Hepatocyte (in vitro differentiated cells): ENCODE measurements at regions not wholly inside any gene's neighbourhood (a gene's known extent, or its start where the extent isn't known, plus 50 kb on each side); places are given as distances from the start of the nearest gene placed in this dataset.

Experiments
- DNase-seq: peaks from one replicate; pipeline ENCODE4 v3.0.0-alpha.2; 2016; ENCODE audit warnings: low spot score
- H2AFZ ChIP-seq: fragments of 200-600 bp; sonication (generic); 2 replicates; pipeline ENCODE4 v1.6.0; 2016; ENCODE audit warnings: antibody characterized with exemption, mild to moderate bottlenecking
- H3K27ac ChIP-seq: fragments of 200-600 bp; sonication (generic); 2 replicates; pipeline ENCODE4 v1.5.1; 2016; ENCODE audit warnings: mild to moderate bottlenecking
- H3K27me3 ChIP-seq: fragments of 200-600 bp; sonication (generic); 2 replicates; pipeline ENCODE4 v1.6.1; 2016
- H3K36me3 ChIP-seq: fragments of 200-600 bp; sonication (generic); replicated peaks from 2 replicates; pipeline ENCODE4 v1.5.1; 2016; ENCODE audit warnings: low read depth; ENCODE audit not compliant: insufficient read depth
- H3K4me1 ChIP-seq: fragments of 200-600 bp; sonication (generic); 2 replicates; pipeline ENCODE4 v1.5.1; 2016; ENCODE audit warnings: mild to moderate bottlenecking, moderate library complexity; ENCODE audit not compliant: insufficient read depth
- H3K4me2 ChIP-seq: fragments of 200-600 bp; sonication (generic); 2 replicates; pipeline ENCODE4 v1.6.0; 2016
- H3K4me3 ChIP-seq: fragments of 200-600 bp; sonication (generic); 2 replicates; pipeline ENCODE4 v1.5.1; 2016; ENCODE audit warnings: mild to moderate bottlenecking
- H3K79me2 ChIP-seq: fragments of 200-600 bp; sonication (generic); 2 replicates; pipeline ENCODE4 v1.6.0; 2017; ENCODE audit warnings: mild to moderate bottlenecking
- H3K9me2 ChIP-seq: fragments of 200-600 bp; sonication (generic); replicated peaks from 2 replicates; pipeline ENCODE4 v1.6.0; 2017; ENCODE audit warnings: mild to moderate bottlenecking; ENCODE audit not compliant: insufficient read depth
- H3K9me3 ChIP-seq: fragments of 200-600 bp; sonication (generic); 2 replicates; pipeline ENCODE4 v1.5.1; 2016; ENCODE audit warnings: low read depth, mild to moderate bottlenecking
- H4K20me1 ChIP-seq: fragments of 200-600 bp; sonication (generic); 2 replicates; pipeline ENCODE4 v1.6.0; 2016; ENCODE audit warnings: mild to moderate bottlenecking; ENCODE audit not compliant: insufficient read depth, poor library complexity, severe bottlenecking
- CTCF ChIP-seq: fragments of 200-600 bp; sonication (generic); IDR thresholded peaks from 2 replicates; pipeline ENCODE4 v1.5.1; 2016; ENCODE audit warnings: antibody characterized with exemption, mild to moderate bottlenecking; ENCODE audit not compliant: poor library complexity
- EZH2 ChIP-seq: fragments of 200-600 bp; sonication (generic); IDR thresholded peaks from 2 replicates; pipeline ENCODE4 v1.6.1; 2016; ENCODE audit warnings: antibody characterized with exemption, mild to moderate bottlenecking, borderline replicate concordance
- EZH2phosphoT487 ChIP-seq: fragments of 200-600 bp; sonication (generic); IDR thresholded peaks from one replicate; pipeline ENCODE4 v1.6.1; 2018; ENCODE audit warnings: antibody characterized with exemption, mild to moderate bottlenecking, low read depth, moderate library complexity; ENCODE audit not compliant: unreplicated experiment, severe bottlenecking
- WGBS: methylation state at CpG from one replicate; pipeline ENCODE4 v1.1.6; 2016; ENCODE audit warnings: low lambda C conversion rate; ENCODE audit errors: missing lambda C conversion rate; 5-methylcytosine and 5-hydroxymethylcytosine counted together

- TF ChIP-seq EZH2phosphoT487 = no peak
- no peak for TF ChIP-seq EZH2
- TF ChIP-seq CTCF = no peak
- no peaks in the 10 kb centered on the region for H3K79me2 ChIP-seq
- H3K27me3 ChIP-seq = no peaks in the 10 kb centered on the region
- H3K4me2 ChIP-seq = no peak overlapping the region
- no peak overlapping the region for H3K27ac ChIP-seq
- no peaks in the 10 kb centered on the region for H3K4me1 ChIP-seq
- WGBS = 90% methylated on average over 6 of the region's 6 CpGs
- H2AFZ ChIP-seq = no peak overlapping the region
- DNase-seq = no peak
- H3K9me3 ChIP-seq = no peaks in the 10 kb centered on the region
- H4K20me1 ChIP-seq = no peaks in the 10 kb centered on the region
- H3K9me2 ChIP-seq = no peaks in the 10 kb centered on the region
- no peaks in the 10 kb centered on the region for H3K36me3 ChIP-seq
- no peak overlapping the region for H3K4me3 ChIP-seq
These were observed 69.8 kb upstream of the BASP1 start for GRCh38 chr5:17147617-17148016.

- Histone ChIP-seq H3K27me3 (no peaks in the 10 kb centered on the region), H3K36me3 (no peaks in the 10 kb centered on the region), H3K27ac (no peak overlapping the region), H3K4me2 (no peak overlapping the region), H3K4me3 (no peak overlapping the region), H3K9me3 (no peaks in the 10 kb centered on the region), H3K4me1 (no peaks in the 10 kb centered on the region), H4K20me1 (no peaks in the 10 kb centered on the region), H3K79me2 (no peaks in the 10 kb centered on the region), H2AFZ (no peak overlapping the region), H3K9me2 (no peaks in the 10 kb centered on the region)
- TF ChIP-seq EZH2 (no peak), CTCF (no peak), EZH2phosphoT487 (no peak)
- 100% methylated on average over 1 of the region's 1 CpG for WGBS
- no peak for DNase-seq
These were observed 69.0 kb upstream of the BASP1 start for GRCh38 chr5:17148481-17148880.

- Histone ChIP-seq H3K27ac (no peak overlapping the region), H4K20me1 (no peaks in the 10 kb centered on the region), H3K9me3 (no peaks in the 10 kb centered on the region), H3K4me2 (no peak overlapping the region), H3K9me2 (no peaks in the 10 kb centered on the region), H2AFZ (no peak overlapping the region), H3K36me3 (no peaks in the 10 kb centered on the region), H3K4me3 (no peak overlapping the region), H3K4me1 (no peaks in the 10 kb centered on the region), H3K27me3 (no peaks in the 10 kb centered on the region), H3K79me2 (no peaks in the 10 kb centered on the region)
- no peak for TF ChIP-seq EZH2phosphoT487
- no peak for TF ChIP-seq EZH2
- no peak for TF ChIP-seq CTCF
- DNase-seq = no peak
These were observed 67.6 kb upstream of the BASP1 start for GRCh38 chr5:17149786-17150185.

- Histone ChIP-seq H3K27ac (no peak overlapping the region), H3K9me2 (no peaks in the 10 kb centered on the region), H3K9me3 (no peaks in the 10 kb centered on the region), H3K27me3 (no peaks in the 10 kb centered on the region), H4K20me1 (no peaks in the 10 kb centered on the region), H3K4me3 (no peak overlapping the region), H2AFZ (no peak overlapping the region), H3K79me2 (no peaks in the 10 kb centered on the region), H3K4me2 (no peak overlapping the region), H3K36me3 (no peaks in the 10 kb centered on the region), H3K4me1 (no peaks in the 10 kb centered on the region)
- DNase-seq = no peak
- WGBS = 90% methylated on average over 3 of the region's 3 CpGs
- no peak for TF ChIP-seq EZH2phosphoT487
- no peak for TF ChIP-seq CTCF
- no peak for TF ChIP-seq EZH2
These were observed 66.9 kb upstream of the BASP1 start for GRCh38 chr5:17150531-17150930.
